ENCODE measurements at regions not wholly inside any gene's neighbourhood (a gene's known extent, or its start where the extent isn't known, plus 50 kb on each side); places are given as distances from the start of the nearest gene placed in this dataset.

DNA sequence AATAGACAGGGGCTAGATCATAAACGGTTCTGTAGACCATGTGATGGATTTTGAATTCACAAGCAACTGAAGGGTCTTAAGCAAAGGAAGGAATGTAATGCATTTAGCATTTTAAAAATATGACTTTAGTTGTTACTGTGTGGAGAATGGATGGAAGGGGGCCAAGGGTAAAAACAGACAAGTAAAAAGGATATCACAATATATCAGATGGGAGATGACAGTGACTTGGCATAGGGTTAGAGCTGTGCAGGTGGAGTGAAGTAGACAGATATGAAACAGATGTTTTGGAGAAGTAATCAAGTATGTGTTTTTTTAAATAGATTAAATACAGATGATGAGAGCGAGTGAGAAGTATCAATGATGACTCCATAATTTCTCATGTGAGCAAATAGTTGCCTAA is 1116.0 kb upstream of the TENM3 start:
- TF ChIP-seq, protein P1, sequence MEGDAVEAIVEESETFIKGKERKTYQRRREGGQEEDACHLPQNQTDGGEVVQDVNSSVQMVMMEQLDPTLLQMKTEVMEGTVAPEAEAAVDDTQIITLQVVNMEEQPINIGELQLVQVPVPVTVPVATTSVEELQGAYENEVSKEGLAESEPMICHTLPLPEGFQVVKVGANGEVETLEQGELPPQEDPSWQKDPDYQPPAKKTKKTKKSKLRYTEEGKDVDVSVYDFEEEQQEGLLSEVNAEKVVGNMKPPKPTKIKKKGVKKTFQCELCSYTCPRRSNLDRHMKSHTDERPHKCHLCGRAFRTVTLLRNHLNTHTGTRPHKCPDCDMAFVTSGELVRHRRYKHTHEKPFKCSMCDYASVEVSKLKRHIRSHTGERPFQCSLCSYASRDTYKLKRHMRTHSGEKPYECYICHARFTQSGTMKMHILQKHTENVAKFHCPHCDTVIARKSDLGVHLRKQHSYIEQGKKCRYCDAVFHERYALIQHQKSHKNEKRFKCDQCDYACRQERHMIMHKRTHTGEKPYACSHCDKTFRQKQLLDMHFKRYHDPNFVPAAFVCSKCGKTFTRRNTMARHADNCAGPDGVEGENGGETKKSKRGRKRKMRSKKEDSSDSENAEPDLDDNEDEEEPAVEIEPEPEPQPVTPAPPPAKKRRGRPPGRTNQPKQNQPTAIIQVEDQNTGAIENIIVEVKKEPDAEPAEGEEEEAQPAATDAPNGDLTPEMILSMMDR (IDR thresholded peaks at IDR 0.05): no peak
- TF ChIP-seq POLR2A (IDR thresholded peaks at IDR 0.05): no peak
